ENCODE measurements at regions not wholly inside any gene's neighbourhood (a gene's known extent, or its start where the extent isn't known, plus 50 kb on each side); places are given as distances from the start of the nearest gene placed in this dataset.

GRCh38 chr20:51121272-51121671 is 98.4 kb upstream of the KCNG1 start:
- no peak overlapping the region for H3K4me3 ChIP-seq (ENCODE audit: control insufficient read depth, low read depth, low read length)
- no peak for TF ChIP-seq CTCF (conservative IDR thresholded peaks at IDR 0.05; ENCODE audit: control insufficient read depth, insufficient read depth, low read depth, low read length)
- DNase-seq (ENCODE audit: low read depth) = no peak

DNA sequence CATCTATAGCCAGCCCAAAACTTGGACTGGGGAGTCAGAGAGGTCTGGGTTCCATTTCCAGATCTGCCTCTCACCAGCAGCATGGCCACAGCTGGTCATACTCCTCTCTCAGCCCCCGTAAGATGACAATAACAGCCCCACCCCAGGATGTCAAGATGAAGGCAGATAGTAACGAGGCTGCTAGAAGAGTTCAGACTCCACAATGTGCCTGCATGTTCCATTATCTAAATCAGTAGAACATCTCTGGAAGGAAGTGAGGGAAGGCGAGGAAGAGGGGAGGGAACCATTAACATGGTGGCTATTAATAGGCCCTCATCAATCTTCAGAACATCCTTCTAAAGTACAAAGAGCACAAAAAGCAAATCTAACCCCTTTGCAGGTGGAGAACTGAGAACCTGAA is 98.0 kb upstream of the KCNG1 start:
- no peak overlapping the region for H3K4me3 ChIP-seq (ENCODE audit: control insufficient read depth, low read depth, low read length)
- no peak for DNase-seq (ENCODE audit: low read depth)
- TF ChIP-seq CTCF (conservative IDR thresholded peaks at IDR 0.05; ENCODE audit: control insufficient read depth, insufficient read depth, low read depth, low read length) = no peak

GRCh38 chr20:51120438-51120837 is 97.5 kb upstream of the KCNG1 start:
- DNase-seq (ENCODE audit: low read depth) = no peak
- H3K4me3 ChIP-seq (ENCODE audit: control insufficient read depth, low read depth, low read length) = no peak overlapping the region
- no peak for TF ChIP-seq CTCF (conservative IDR thresholded peaks at IDR 0.05; ENCODE audit: control insufficient read depth, insufficient read depth, low read depth, low read length)

GRCh38 chr20:51119914-51120313 is 97.0 kb upstream of the KCNG1 start:
- no peak for DNase-seq (ENCODE audit: low read depth)
- TF ChIP-seq CTCF (conservative IDR thresholded peaks at IDR 0.05; ENCODE audit: control insufficient read depth, insufficient read depth, low read depth, low read length) = no peak
- no peak overlapping the region for H3K4me3 ChIP-seq (ENCODE audit: control insufficient read depth, low read depth, low read length)

DNA sequence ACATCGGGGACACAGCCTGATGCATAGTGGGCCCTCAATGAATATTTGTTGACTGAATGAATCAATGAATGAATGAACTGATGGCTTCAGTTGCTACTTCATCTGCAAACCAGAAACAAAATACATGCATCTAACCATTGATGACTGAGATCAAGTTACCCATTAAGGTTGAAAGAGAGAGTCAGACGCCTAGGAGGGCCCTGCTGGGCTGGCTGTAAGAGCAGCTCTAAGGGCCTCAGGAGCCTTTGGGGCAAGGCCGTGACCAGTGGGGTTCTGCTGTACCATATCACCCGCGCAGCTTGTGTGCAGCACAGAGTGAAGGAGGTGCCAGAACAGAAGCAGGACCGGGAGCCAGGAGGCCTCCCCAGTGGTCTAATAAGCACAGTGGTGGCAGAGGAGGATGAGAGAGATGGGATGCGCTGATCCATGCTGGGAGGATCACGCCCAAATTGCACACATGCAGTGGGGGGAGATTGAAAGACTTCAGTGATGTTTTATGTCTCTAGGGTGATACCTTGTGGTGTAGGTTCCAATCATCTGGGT is 96.1 kb upstream of the KCNG1 start:
- no peak for DNase-seq (ENCODE audit: low read depth)
- TF ChIP-seq CTCF (conservative IDR thresholded peaks at IDR 0.05; ENCODE audit: control insufficient read depth, insufficient read depth, low read depth, low read length) = no peak
- no peak overlapping the region for H3K4me3 ChIP-seq (ENCODE audit: control insufficient read depth, low read depth, low read length)

DNA sequence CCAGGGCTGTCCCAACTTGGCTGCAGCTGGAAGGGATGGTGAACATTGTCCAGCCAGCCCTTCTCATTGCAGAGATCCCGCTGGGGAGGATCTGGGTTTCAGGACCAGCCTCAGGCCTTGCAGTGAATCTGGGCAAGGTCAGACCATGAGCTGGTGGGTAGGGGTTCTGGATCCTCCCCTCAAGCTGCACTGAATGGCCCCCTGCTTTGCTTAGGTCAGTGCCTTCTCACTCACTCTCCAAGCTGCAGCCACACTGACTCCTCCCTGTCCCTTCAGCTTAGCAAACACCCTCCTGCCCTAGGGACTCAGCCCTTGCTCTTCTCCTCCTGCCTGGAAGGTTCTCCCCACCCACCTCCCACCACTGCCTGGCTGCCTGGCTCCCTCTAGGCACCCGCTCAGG is 95.3 kb upstream of the KCNG1 start:
- TF ChIP-seq CTCF (conservative IDR thresholded peaks at IDR 0.05; ENCODE audit: control insufficient read depth, insufficient read depth, low read depth, low read length) = no peak
- DNase-seq (ENCODE audit: low read depth) = no peak
- no peak overlapping the region for H3K4me3 ChIP-seq (ENCODE audit: control insufficient read depth, low read depth, low read length)
